IPS-NIHi7 (cell line): ENCODE measurements at regions not wholly inside any gene's neighbourhood (a gene's known extent, or its start where the extent isn't known, plus 50 kb on each side); places are given as distances from the start of the nearest gene placed in this dataset.
A peak's percentile ranks its signal among the peaks of the same experiment; 100 is the strongest.

Experiments
- DNase-seq: peaks from one replicate; pipeline ENCODE4 v3.0.0; 2012; ENCODE audit warnings: mixed read lengths; ENCODE audit errors: extremely low spot score

DNA sequence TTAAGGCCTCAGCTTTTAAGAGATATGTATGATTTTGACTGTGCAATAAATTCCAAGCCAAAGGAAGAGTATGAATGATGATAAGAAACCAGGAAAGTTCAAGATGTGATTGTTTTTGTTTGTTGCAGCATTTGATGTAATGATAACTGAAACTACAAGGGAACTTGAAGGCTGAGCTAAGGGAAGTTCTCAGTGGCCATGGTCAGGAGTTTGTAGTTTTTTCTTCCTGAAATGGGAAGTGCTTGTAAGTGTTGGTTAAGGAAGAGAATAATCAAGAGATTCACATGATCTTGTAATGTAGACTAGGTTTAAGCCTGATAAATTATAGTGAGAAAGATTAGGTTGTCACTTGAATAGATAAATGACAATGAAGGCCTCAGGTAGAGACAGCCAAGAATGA, 53.4 kb downstream of the PTCHD4 start:
- no peak for DNase-seq

DNA sequence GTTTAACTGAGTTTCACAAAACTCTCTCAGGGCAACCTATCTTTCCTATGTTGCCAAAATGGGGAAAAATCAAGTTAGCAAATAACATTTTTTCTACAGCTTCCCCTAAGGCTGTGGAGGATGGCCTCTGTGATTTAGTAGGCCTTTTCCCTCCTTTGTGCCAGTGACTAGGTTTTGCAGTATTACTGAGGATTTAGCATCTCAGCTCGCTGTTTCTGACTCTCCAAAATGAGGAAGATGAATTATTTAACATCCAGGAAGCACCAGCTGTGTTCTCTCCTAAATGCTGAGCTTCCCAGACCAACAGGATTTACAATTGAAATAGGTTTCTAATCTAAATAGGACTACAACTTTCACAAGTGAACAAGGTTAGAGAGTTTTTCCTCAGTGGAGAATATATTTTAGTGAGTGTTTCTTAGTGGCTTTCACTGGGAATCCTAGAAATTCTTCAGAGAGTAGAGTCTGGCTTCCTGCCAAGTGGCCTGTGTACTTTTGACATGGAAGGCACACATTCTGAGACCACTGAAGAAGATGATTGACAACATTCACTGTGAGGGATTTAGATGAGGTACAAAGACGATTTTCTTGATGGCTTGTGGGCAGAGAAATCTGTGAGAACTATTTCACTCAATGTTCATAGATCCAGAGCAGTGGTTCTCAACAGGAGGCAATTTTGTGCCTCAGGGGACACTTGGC, 62.4 kb downstream of the PTCHD4 start:
- DNase-seq = no peak

DNA sequence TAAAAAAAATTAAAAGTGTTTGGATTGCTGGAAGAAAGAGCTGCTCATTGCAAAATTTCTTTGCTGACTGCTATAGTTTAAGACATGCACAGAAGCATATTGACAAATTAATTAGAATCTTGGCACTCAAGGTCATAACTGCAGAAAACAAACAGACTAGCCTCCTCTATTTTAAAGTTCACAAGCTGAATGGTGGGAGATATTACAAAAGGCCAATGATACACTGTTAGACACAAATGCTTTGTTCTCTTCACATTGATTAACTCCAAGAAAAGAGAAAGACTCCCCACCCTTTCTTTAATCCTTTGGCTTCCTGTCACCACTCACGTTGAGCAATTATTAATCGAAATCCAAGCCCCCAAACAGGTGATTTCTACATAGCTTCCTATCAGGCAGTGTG, 69.1 kb downstream of the PTCHD4 start:
- DNase-seq = no peak

DNA sequence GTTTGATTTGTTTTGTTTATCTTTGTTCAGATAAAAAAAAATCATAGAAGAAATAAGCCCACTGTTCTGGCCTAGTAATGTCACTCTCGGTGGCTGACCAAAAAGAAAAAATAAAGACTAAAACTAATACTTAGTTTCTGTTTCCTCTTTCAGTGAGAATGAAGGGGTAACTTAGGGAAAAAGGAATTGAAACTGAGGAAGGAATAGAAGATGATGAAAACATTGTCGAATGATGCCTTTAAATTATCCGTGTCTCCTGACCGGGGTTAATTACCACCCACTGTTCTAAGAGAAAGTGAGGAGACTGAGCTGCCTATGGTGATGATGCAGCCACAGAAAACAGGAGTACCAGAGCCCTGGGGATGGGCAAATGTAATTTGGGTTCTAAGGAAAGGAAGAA, 73.1 kb downstream of the PTCHD4 start:
- DNase-seq = no peak

DNA sequence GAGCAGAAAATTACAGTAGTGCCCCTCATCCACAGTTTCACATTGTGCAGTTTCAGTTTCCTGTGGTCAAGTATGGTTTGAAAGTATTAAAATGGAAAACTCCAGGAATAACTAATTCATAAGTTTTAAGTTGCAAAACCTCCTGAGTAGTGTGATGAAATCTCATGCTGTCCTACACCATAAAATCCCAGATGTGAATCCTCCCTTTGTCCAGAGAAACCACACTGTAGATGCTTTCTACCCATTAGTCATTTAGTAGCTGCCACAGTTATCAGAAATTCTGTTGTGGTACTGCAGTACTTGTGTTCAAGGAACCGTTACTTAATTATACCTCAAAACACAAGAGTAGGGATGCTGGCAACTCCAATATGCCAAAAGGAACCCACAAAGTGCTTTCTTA, 74.7 kb downstream of the PTCHD4 start:
- DNase-seq = no peak

DNA sequence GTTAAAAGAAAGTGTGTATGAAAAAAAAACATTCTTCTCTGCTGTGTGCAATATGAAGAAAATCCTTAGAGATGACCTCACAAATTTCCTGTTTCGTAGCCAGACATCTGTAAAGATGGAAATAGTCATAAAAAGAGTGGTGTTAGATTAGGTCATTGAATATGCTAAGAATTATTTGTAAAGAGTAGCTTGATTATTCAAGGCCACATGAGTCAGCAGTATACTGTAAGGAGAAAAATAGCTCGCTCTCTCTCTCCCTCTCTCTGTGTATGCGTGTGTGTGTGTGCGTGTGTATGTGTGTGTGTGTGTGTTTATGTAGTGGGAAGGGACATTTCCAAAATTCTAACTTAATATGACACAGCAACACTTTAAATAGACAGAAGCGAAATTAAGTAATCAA, 78.8 kb downstream of the PTCHD4 start:
- no peak for DNase-seq

DNA sequence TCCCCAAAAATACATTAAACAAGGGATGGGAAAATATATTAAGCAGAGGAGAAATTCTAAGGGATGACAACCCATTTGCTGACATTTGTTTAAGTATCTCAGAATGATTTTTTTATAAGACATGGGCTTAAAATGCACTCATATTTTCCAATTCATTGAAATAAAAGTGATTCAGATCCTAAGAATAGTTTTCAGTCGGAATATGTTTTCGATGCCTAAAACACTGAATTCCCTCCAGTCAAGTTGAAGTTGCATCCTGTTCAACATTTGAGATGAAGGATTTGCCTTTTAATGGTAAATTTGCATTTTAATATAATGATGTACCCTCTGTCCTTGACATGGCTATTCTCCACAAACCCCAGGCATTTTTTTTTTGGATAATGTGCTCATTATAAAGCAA, 79.3 kb downstream of the PTCHD4 start:
- DNase-seq = no peak

DNA sequence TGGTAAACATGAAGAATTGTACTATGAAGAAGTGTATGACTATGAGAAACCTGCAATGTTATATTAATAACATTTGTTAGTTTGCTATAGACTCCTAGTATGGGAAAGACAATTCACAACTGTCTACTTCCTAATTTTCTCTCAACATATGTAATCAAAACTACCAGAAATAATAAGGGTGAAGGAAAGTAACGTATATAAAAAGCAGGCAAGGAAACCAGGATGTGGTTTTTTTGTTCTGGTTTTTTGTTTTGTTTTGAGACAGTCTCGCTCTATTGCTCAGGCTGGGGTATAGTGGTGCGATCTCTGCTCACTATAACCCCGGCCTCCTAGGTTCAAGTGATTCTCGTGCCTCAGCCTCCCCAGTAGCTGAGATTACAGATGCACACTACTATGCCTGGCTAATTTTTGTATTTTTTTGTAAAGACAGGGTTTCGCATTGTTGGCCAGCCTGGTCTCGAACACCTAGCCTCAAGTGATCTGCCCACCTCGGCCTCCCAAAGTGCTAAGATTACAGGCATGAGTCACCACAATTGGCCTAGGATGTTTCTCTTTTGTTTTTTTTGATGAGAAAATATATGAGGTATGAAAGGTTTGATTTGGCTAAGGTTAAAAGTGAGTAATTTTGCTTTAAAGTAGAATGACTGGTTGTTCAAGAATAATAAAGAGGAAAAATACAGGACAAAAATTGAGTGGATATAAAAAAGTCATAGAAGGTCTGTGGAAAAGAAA, 83.1 kb downstream of the PTCHD4 start:
- DNase-seq = no peak

DNA sequence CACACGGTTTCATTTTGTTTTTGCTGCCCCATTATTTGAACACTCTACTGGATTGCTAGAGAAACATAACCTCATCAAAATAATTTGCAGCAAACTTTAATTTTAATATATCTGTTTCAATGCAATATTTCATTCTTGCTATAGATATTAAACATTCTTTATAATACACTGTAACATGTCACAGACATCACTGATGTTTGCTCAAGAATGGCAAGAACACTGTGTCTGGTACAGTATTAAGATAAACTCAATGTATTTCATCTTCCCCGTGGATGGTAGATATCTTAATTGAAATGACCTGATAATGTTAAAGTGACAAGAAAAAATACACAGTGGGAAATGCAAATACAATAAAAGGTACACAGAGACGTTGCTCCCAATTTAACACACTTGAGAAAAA, 86.0 kb downstream of the PTCHD4 start:
- no peak for DNase-seq

DNA sequence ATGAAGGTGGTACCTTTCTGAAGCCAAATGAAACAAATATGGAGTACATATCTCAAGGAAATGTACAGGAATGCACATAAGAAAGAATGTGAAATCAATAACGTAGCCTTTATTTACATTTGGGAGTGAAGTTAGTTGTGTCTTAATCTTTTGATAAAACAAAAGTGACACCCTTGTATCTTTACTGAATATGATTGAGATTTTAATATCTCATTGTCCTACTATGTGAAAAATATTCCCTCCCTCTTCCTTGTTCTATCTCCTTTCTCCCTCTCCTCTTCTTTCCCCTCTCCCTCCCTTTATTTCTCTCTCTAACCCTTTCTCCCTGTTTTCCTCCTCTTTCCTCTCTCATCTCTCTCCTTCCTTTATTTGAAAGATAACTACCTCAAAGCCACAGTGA, 89.1 kb downstream of the PTCHD4 start:
- DNase-seq = no peak

DNA sequence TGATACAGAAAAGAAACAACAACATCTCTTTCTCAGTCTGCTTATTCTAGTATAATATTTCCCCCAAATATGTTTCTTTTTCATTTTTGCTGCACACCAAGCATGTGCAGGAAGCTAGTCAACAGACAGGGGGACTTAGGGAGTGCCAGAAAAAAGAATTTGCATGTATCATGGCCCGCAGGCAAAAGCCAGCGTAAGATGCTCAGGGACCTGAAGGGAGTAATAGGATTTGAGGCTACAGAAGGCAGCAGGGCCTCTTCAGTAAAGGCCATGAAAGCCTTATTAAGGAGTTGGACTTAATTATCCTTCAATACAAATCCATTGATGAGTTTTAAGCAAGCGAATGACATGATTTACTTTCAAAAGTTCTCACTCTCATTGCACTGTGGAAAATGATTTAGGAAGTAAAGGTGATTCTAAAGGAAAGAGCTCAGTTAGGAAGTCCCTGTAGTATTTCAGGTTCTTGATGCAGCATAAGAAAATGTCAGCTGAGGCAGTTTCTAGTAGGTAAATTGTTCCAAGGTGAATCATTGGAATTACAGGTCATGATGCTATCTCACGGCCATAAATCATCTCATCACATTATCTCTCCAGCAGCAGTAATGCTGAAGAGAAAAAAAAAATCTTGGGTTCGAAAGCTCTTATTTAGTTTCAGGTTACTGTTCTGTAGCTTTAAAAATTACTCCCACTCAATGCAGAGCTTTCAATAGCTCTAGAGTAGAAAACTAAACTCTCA, 94.8 kb downstream of the PTCHD4 start:
- DNase-seq = no peak

DNA sequence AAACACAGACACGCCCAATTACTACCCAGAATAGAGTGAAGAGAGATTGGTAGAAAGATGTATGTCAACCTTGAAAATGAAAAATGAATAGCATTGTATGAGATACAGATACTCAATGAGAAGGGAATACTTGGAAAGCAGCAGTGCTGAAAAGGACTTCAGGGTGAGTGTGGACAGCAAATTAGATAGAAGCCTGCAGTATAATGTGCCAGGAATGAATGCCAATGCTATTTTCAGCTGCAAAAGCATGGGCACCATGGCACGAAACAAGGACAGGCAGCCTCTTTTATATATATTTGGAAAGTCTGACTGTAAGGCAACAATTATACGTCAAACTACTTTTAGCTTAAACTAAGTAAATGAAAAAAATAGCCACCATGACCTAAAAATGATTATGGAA, 118.2 kb downstream of the PTCHD4 start:
- no peak for DNase-seq

DNA sequence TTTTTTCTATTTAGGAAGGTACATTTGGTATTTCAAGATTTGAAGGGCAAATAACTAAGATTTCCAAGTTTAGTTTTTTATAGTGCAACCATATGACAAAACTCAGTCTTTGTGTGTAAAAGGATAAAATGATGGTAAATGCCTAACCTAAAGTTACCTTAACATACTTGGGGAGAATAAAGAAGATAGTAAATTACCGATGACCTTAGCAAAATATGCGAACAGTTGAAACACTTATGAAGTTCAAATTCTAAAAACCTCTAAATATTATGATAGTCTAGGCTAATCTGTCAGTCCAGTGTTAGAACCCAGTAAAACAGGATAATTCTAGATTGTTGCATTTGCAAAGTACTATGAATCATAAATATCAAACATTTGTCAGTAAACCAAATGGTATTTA, 127.5 kb downstream of the PTCHD4 start:
- DNase-seq = no peak

DNA sequence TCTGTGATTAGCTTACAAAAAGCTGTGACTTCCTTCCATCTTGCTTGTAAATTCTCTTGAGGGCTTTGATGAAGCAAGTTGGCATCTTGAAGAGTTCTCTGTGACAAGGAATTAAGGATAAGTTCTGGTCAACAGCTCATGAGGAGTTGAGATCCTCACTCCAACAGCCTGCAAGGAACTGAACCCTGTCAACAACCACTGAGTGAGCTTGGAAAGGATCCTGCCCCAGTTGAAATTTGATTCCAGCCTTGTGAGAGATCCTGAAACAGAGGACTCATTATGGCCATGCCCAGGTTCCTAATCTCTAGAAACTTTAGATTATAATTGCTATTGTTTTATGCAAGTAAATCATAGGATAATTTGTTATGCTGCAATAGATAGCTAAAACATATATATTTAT, 133.7 kb downstream of the PTCHD4 start:
- peak; percentile 25 for DNase-seq

DNA sequence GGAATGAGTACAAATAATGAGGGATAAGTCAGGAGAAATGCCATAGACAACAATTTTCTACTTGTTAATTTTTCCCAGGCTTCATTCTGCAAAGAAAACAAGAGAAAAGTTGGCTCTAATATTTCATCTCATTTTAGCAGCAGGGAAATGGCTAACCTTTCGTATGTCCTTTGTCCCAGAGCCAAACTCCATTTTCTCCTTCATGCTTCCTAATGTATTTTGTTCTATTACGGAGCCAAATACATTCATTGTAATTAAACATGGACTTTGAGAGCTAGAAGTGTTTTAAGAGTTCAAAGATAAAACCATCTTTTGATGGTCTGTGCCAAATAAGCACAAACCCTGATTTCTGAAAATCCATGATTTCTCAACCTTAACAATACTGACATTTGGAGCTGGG, 136.9 kb downstream of the PTCHD4 start:
- DNase-seq = no peak

DNA sequence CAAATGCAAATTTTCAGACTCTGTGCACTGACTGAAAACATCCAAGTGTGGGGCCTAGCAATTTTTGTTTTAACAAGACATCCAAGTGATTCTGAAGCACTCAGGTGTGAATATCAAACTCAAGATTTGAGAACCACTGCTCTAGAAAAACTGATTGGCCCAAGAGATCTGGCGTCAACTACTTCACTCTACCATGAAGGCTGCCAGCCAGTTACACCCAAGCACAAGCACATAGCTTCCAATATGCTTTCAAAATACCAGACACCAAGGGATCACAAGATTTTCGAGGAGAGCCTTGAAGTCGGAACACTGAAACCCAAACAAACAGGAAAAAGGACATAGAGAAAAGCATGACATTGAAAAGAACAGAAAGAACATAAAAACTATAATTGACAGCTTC, 140.2 kb downstream of the PTCHD4 start:
- DNase-seq = no peak

DNA sequence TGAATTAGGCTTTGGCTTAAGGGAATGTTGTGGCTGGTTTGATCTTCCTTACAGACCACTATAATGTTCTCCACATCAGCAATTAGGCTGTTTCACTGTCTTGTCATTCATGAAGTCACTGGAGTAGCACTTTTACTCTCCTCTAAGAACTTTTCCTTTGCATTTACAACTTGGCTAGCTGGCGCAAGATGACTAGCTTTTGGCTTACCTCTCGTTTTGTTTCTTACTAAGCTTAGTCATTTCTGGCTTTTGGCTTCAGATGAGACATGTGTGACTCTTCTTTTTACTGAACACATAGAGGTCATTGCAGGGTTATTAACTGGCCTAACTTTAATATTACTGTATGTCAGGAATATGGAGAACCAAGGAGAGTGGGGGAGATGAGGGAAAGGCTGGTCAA, 143.2 kb downstream of the PTCHD4 start:
- no peak for DNase-seq

DNA sequence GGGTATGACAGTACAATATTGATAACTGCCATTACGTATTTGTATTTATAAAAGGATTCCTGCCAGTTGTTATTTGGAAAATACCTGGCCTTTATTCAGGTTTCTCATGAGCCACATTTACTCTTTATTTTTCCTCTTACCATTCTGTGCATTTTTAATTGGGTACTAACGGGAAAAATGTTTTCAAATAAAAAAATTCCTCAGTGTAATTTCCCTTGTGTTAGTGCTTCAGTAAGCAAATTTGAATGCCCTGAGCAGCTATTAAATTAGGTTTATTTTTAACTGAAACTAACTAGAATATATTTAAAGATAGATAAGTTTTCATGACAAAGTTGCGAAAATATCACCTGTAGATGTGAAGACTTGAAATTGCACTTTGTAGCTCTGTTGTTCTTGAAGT, 146.0 kb downstream of the PTCHD4 start:
- no peak for DNase-seq

DNA sequence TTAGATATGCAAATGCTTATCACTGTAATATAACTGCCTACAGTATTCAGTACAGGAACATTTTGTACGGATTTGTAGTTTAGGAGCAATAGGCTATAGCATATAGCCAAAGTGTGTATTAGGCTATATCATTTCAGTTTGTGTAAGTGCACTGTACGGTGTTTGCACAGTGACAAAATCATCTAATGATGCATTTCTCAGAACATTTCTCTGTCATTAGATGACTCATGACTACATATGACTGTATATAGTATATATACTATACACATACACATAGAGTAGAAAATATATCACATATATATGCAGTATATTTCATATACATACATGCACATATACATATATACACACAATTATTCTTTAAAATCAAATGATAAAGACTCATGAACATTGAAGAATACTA, 158.4 kb downstream of the PTCHD4 start:
- DNase-seq = no peak

DNA sequence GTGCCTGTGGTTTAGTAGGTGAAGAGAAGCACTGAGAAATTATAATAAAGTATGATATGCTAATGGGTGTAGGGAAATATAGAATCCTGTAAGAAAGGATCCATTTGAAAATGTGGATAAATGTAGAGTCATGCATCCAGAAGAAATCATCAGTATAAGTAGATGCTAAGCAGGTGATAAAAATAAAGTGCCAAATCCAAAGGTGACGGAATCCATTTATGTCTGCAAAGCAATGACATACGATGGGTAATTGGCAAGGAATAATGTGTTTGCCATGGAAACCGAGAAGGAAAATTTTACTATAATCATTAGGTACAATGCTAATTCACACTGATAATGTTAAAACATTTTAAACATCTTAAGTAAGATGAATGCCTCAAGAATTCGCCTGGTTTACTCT, 163.0 kb downstream of the OPN5 start:
- no peak for DNase-seq

DNA sequence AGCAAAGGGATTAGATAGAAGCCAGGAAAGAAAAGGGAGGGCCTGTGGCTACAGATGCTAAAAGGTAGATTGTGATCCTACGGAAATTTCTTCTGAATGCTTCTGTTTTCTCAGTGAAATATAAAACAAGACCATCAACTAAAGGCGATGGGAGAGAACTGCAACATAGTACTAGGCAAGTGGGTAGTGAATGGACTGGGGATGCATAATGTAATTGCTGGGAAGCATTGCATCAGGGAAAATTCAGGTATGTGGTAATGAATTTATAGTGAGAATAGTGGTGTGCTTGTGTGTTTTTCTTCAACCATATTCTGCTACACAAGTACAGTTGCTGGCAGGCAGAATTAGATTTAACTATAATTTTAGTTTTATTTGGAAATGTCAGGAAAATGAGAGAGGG, 156.6 kb downstream of the OPN5 start:
- no peak for DNase-seq

DNA sequence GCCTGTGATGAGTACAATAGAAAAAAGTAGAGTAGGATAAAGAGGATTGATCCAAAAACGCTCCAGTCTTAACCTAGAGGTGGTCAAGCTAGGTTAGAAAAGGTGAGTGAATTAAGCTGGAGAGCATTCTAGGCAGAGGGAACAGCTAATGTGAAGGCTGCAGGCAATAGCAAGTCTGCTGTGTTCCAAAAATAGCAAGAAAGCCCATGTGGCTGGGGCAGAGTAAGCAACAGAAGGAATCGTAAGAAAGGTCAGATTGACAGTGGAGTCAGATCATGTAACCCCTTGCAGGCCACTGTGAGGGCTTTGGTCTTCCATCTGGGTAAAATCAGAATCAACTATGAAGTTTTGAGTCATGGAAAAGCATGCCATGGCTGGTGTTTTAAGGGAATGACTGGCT, 155.0 kb downstream of the OPN5 start:
- DNase-seq = no peak

DNA sequence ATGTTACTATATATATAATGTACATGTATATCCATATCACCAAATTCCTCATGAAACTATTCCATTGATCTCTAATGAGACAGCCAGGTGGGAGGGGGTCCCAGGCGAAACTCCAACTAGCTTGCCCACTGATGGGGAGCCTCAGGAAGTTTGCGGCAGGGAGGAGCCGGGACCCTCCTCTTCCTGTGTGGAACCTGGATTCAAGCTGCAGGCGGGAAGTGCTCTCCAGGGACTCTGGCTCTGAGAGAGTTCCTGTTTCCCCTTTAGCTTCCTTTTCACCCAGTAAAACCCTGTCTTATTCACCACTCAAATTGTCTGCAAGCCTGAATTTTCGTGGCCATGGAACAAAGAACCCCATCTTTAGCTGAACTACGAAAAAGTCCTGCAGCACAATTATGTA, 152.2 kb downstream of the OPN5 start:
- no peak for DNase-seq
